Calu3 (cell line): ENCODE measurements at regions not wholly inside any gene's neighbourhood (a gene's known extent, or its start where the extent isn't known, plus 50 kb on each side); places are given as distances from the start of the nearest gene placed in this dataset.
"Not testable (repeated sequence)": the region's sequence is repeated elsewhere in the genome, so short reads cannot be mapped to it uniquely, and the experiment has no call there.

Experiments
- BruUV-seq: library from RNA; stranded (reverse); fragments of 400-500 nt; replicated peaks from 2 replicates; lab custom pipeline; 2021; lab: Mats Ljungman, UMichigan
- CTCF ChIA-PET: fragments of 300-600 bp; sonication (Branson Sonifier 250); formaldehyde crosslinking; loops from one replicate; lab custom pipeline; 2022; ENCODE audit warnings: antibody characterized with exemption; lab: Charles Lee
- DNase-seq: peaks from one replicate; pipeline ENCODE4 v3.0.0; 2022
- H3K27ac Mint-ChIP-seq: one replicate; pipeline ENCODE4 v1.8.0; 2022; ENCODE audit warnings: mixed read lengths; ENCODE audit not compliant: unreplicated experiment
- H3K27me3 Mint-ChIP-seq: one replicate; pipeline ENCODE4 v1.8.0; 2022; ENCODE audit warnings: mixed read lengths; ENCODE audit not compliant: unreplicated experiment
- H3K36me3 Mint-ChIP-seq: one replicate; pipeline ENCODE4 v1.8.0; 2022; ENCODE audit warnings: mild to moderate bottlenecking, moderate library complexity, mixed read lengths; ENCODE audit not compliant: insufficient read depth, unreplicated experiment
- H3K4me1 Mint-ChIP-seq: one replicate; pipeline ENCODE4 v1.8.0; 2022; ENCODE audit warnings: mild to moderate bottlenecking, low read depth, mixed read lengths; ENCODE audit not compliant: unreplicated experiment
- H3K4me3 Mint-ChIP-seq: one replicate; pipeline ENCODE4 v1.8.0; 2022; ENCODE audit warnings: mild to moderate bottlenecking, low read depth, moderate library complexity, mixed read lengths; ENCODE audit not compliant: unreplicated experiment
- H3K9me3 Mint-ChIP-seq: one replicate; pipeline ENCODE4 v1.8.0; 2022; ENCODE audit warnings: low read depth, mixed read lengths; ENCODE audit not compliant: unreplicated experiment
- CTCF ChIP-seq: fragments of 200-600 bp; IDR thresholded peaks from one replicate; pipeline ENCODE4 v1.8.0; 2022; ENCODE audit warnings: antibody characterized with exemption; ENCODE audit not compliant: unreplicated experiment
- intact Hi-C: fragments of 100-400 bp; cut with micrococcal nuclease; formaldehyde crosslinking; loops from one replicate; pipeline ENCODE4 v1.10.0; 2022; ENCODE audit not compliant: unreplicated experiment

- no peaks in the 10 kb centered on the region for H3K27me3 Mint-ChIP-seq
- BruUV-seq, result no TSS peak
- intact Hi-C loops, result loop anchor here (1.0 to 5.0 kb wide), 3 partner anchors 159 to 406 kb away; partner anchors contain the start of gene SPRY2
- peak; percentile 23 for DNase-seq
- H3K27ac Mint-ChIP-seq, result peak overlapping the region; percentile 98
- H3K4me1 Mint-ChIP-seq, result peaks cover 10% of the 10 kb centered on the region
- no peak overlapping the region for H3K4me3 Mint-ChIP-seq
- H3K36me3 Mint-ChIP-seq, result peaks cover 6% of the 10 kb centered on the region
- CTCF ChIA-PET, result no interaction called here
- no peaks in the 10 kb centered on the region for H3K9me3 Mint-ChIP-seq
- no peak for TF ChIP-seq CTCF
Measured at GRCh38 chr13:79936368-79937136, 404.4 kb downstream of the SPRY2 start.

- no peak for DNase-seq
- Mint-ChIP-seq H3K27me3 (no peaks in the 10 kb centered on the region), H3K9me3 (no peaks in the 10 kb centered on the region), H3K36me3 (peaks cover 6% of the 10 kb centered on the region), H3K4me3 (no peak overlapping the region), H3K27ac (peak overlapping the region; percentile 98), H3K4me1 (peaks cover 10% of the 10 kb centered on the region)
- no peak for TF ChIP-seq CTCF
- BruUV-seq, result no TSS peak
- CTCF ChIA-PET, result no interaction called here
- intact Hi-C loops, result loop anchor here (5.0 kb wide), 2 partner anchors 158 to 407 kb away; partner anchors contain the start of gene SPRY2
Measured at GRCh38 chr13:79935121-79935520, 405.8 kb downstream of the SPRY2 start.

- H3K27ac Mint-ChIP-seq, result no peak overlapping the region
- H3K4me1 Mint-ChIP-seq, result peaks cover 10% of the 10 kb centered on the region
- no TSS peak for BruUV-seq
- peaks cover 6% of the 10 kb centered on the region for H3K36me3 Mint-ChIP-seq
- H3K27me3 Mint-ChIP-seq, result no peaks in the 10 kb centered on the region
- no peak for TF ChIP-seq CTCF
- CTCF ChIA-PET, result interaction anchor here (0.7 kb wide), 1 partner anchor 189 kb away, joined by 3 read pairs; no protein-coding TSS in a partner anchor
- no peak overlapping the region for H3K4me3 Mint-ChIP-seq
- intact Hi-C loops, result no loop called here
- no peaks in the 10 kb centered on the region for H3K9me3 Mint-ChIP-seq
- no peak for DNase-seq
Measured at GRCh38 chr13:79933389-79933788, 407.5 kb downstream of the SPRY2 start.

GRCh38 chr13:79932556-79932955 is 408.4 kb downstream of the SPRY2 start:
- Mint-ChIP-seq H3K27me3 (no peaks in the 10 kb centered on the region), H3K36me3 (peaks cover 6% of the 10 kb centered on the region), H3K9me3 (no peaks in the 10 kb centered on the region), H3K4me3 (no peak overlapping the region), H3K4me1 (peaks cover 10% of the 10 kb centered on the region), H3K27ac (no peak overlapping the region)
- no TSS peak for BruUV-seq
- intact Hi-C loops, result no loop called here
- no peak for TF ChIP-seq CTCF
- CTCF ChIA-PET, result no interaction called here
- no peak for DNase-seq

GRCh38 chr13:79923973-79924556 is 416.9 kb downstream of the SPRY2 start:
- intact Hi-C loops, DNase-seq, H3K27ac Mint-ChIP-seq, BruUV-seq, H3K27me3 Mint-ChIP-seq, H3K9me3 Mint-ChIP-seq, H3K4me3 Mint-ChIP-seq, H3K36me3 Mint-ChIP-seq, CTCF ChIA-PET, H3K4me1 Mint-ChIP-seq: not testable (repeated sequence)
